Heart right ventricle (tissue), 16 donors: ENCODE measurements at regions not wholly inside any gene's neighbourhood (a gene's known extent, or its start where the extent isn't known, plus 50 kb on each side); places are given as distances from the start of the nearest gene placed in this dataset.

ENCODE experiments used
- ATAC-seq, 8 donors: fragments of 200-7000 bp; cut with Tn5 transposase; one replicate each; pipeline ENCODE4 v1.9.1; 2020; ENCODE audit warnings: mild to moderate bottlenecking in 8 of 8, moderate library complexity in 8 of 8, moderate number of reproducible peaks in 1 of 8
- DNase-seq, 2 donors: peaks; one replicate each; pipeline ENCODE4 v3.0.0-alpha.2; 2020
- H3K27ac ChIP-seq, 10 donors: fragments of 200-600 bp; sonication (generic) in 2 of 10; one replicate each; pipeline versions ENCODE4 v1.5.0 to v1.8.0; 2020 to 2022; ENCODE audit warnings: mild to moderate bottlenecking in 3 of 10
- H3K27me3 ChIP-seq, 7 donors: fragments of 200-600 bp; one replicate each; pipeline ENCODE4 v1.8.0; 2021 to 2022; ENCODE audit warnings: mild to moderate bottlenecking in 2 of 7
- H3K36me3 ChIP-seq, 9 donors: fragments of 200-600 bp; sonication (generic) in 1 of 9; one replicate each; pipeline versions ENCODE4 v1.5.0 to v1.8.0; 2020 to 2022; ENCODE audit warnings: mild to moderate bottlenecking in 2 of 9
- H3K4me1 ChIP-seq, 9 donors: fragments of 200-600 bp; sonication (generic) in 1 of 9; one replicate each; pipeline versions ENCODE4 v1.5.0 to v1.8.0; 2020 to 2022; ENCODE audit warnings: mild to moderate bottlenecking in 4 of 9
- H3K4me3 ChIP-seq, 10 donors: fragments of 200-600 bp; sonication (generic) in 2 of 10; one replicate each; pipeline versions ENCODE4 v1.5.0 to v1.8.0; 2020 to 2022; ENCODE audit warnings: mild to moderate bottlenecking in 7 of 10, moderate library complexity in 2 of 10
- H3K9me3 ChIP-seq, 11 donors: fragments of 200-600 bp in 10 of 11; sonication (generic) in 2 of 11; one replicate each; pipeline versions ENCODE4 v1.5.0 to v1.8.0; 2013 to 2022; ENCODE audit warnings: mild to moderate bottlenecking in 2 of 11, control low read depth in 1 of 11, moderate library complexity in 1 of 11
- CTCF ChIP-seq, 9 donors: fragments of 200-600 bp; sonication (generic) in 2 of 9; IDR thresholded peaks; one replicate each; pipeline versions ENCODE4 v1.5.0 to v1.8.0; 2021 to 2022; ENCODE audit warnings: antibody characterized with exemption in 9 of 9, mild to moderate bottlenecking in 5 of 9, moderate library complexity in 1 of 9
- WGBS, 2 donors: extraction: QIAGEN DNeasy Blood & Tissue Kit; methylation state at CpG; one replicate each; pipeline ENCODE4 v1.1.7; 2013; ENCODE audit warnings: inconsistent platforms in 1 of 2; 5-methylcytosine and 5-hydroxymethylcytosine counted together
- intact Hi-C, 10 donors: fragments of 100-400 bp; cut with DNase I; formaldehyde crosslinking; loops; one replicate each; pipeline versions ENCODE4 v1.11.1 to v1.14.2; 2022
- donor health status: Arrhythmogenic right ventricular cardiomyopathy.
- donor health status: ischemic (EF 13 %, LVEDD 7.1; RV severe dilation, severe dysfunction).
- donor health status: healthy with polysubstance abuse.
- donor health status: DM: no; HTN: yes; CAD: no.
- donor health status: DM: no; HTN: no; CAD: no.
- donor health status: ischemic (EF 25% LVEDD 6.9; RV normal size, moderate dysfunction).
- donor health status: ischemic (EF 25% LVEDD 5.7; RV mildly dilated, moderate dysfunction).
- donor health status: healthy.
- donor health status: DM: yes; HTN: yes; CAD: no.
- donor health status: Ischemic cardiomyopathy.
- donor health status: ischemic (EF 35%, LVEDD 5.7; RV mildly dilated, moderate dysfunction).
- donor health status: nonischemic (EF 11% LVEDD 7.7; RV severe dilation, severe dysfunction).
- donor health status: DM: yes; HTN: yes; CAD: no.
- donor health status: PGD.
- donor health status: ischemic (EF 29% LVEDD 5.4; RV normal size, mild dysfunction).
- donor health status: nonischemic (EF 23%, LVEDD 6.1; RV moderate dilation, normal function).

- TF ChIP-seq CTCF (IDR thresholded peaks at IDR 0.05), result no peak
- no peak overlapping the region for H3K4me3 ChIP-seq
- intact Hi-C loops, result no loop called here
- H3K36me3 ChIP-seq, result no peaks in the 10 kb centered on the region
- no peak for DNase-seq
- WGBS, 2 donors, result 62 to 64% methylated on average over 3 of the region's 3 CpGs
- no peak for ATAC-seq
- no peaks in the 10 kb centered on the region for H3K27me3 ChIP-seq
- H3K9me3 ChIP-seq, result peaks cover 0 to 3% (median 0%) of the 10 kb centered on the region in 11 donors
- H3K4me1 ChIP-seq, result peaks cover 0 to 4% (median 0%) of the 10 kb centered on the region in 9 donors
- no peak overlapping the region for H3K27ac ChIP-seq
These were observed 56.7 kb upstream of the CD55 start for GRCh38 chr1:207264663-207265252.

GRCh38 chr1:207268337-207268736 lies 53.1 kb upstream of the CD55 start:
- DNase-seq, result no peak
- peaks cover 0 to 4% (median 0%) of the 10 kb centered on the region in 9 donors for H3K4me1 ChIP-seq
- peaks cover 0 to 5% (median 0%) of the 10 kb centered on the region in 11 donors for H3K9me3 ChIP-seq
- H3K27ac ChIP-seq, result no peak overlapping the region
- TF ChIP-seq CTCF (IDR thresholded peaks at IDR 0.05), result no peak
- no peaks in the 10 kb centered on the region for H3K36me3 ChIP-seq
- intact Hi-C loops, result no loop called here
- 68 to 85% methylated on average over 1 of the region's 1 CpG for WGBS, 2 donors
- ATAC-seq, result no peak
- H3K27me3 ChIP-seq, result no peaks in the 10 kb centered on the region
- H3K4me3 ChIP-seq, result no peak overlapping the region

GRCh38 chr1:207268753-207269511 lies 52.5 kb upstream of the CD55 start:
- ATAC-seq (no peak), DNase-seq (no peak)
- Histone ChIP-seq H3K4me3 (no peak overlapping the region), H3K27ac (no peak overlapping the region), H3K4me1 (peaks cover 0 to 4% (median 0%) of the 10 kb centered on the region in 9 donors), H3K9me3 (peaks cover 0 to 10% (median 0%) of the 10 kb centered on the region in 11 donors), H3K27me3 (no peaks in the 10 kb centered on the region), H3K36me3 (no peaks in the 10 kb centered on the region)
- intact Hi-C loops, result no loop called here
- no peak for TF ChIP-seq CTCF (IDR thresholded peaks at IDR 0.05)
- 90 to 93% methylated on average over 5 of the region's 5 CpGs for WGBS, 2 donors
